Esophagus squamous epithelium (tissue), 4 donors: ENCODE measurements at regions not wholly inside any gene's neighbourhood (a gene's known extent, or its start where the extent isn't known, plus 50 kb on each side); places are given as distances from the start of the nearest gene placed in this dataset.

Experiments
- POLR2A ChIP-seq, 4 donors: fragments of 450-650 bp; IDR thresholded peaks; one replicate each; pipeline ENCODE4 v1.6.1; 2017; ENCODE audit warnings: antibody characterized with exemption in 4 of 4, mild to moderate bottlenecking in 4 of 4, moderate library complexity in 3 of 4
- TF ChIP-seq, protein P1 (sequence below), 6 experiments: fragments of 450-650 bp in 4 of 6; fragments of 200-600 bp in 2 of 6; sonication (generic) in 2 of 6; IDR thresholded peaks; one replicate each; pipeline ENCODE4 v1.5.1; 2016 to 2019; ENCODE audit warnings: antibody characterized with exemption in 6 of 6, mild to moderate bottlenecking in 4 of 6, moderate library complexity in 4 of 6

DNA sequence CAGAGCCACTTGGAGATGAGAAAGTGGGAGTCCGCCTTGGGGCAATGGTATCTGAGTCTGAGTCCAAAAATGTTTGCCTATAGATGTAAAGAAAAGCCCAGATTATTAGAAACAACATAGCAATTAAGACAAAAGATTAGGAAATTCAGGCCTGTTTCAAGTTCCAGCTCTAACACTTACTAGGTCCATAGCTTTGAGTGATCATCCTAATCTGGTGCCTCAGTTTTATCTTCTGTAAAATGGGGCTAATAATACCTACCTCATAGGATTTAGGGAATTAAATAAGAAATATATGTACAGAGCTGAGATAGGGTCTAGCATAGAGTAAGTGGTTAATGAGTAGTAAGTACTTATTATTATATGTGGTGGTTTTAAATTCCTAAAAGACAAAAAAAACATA is 58.6 kb upstream of the NLK start:
- TF ChIP-seq, protein P1, sequence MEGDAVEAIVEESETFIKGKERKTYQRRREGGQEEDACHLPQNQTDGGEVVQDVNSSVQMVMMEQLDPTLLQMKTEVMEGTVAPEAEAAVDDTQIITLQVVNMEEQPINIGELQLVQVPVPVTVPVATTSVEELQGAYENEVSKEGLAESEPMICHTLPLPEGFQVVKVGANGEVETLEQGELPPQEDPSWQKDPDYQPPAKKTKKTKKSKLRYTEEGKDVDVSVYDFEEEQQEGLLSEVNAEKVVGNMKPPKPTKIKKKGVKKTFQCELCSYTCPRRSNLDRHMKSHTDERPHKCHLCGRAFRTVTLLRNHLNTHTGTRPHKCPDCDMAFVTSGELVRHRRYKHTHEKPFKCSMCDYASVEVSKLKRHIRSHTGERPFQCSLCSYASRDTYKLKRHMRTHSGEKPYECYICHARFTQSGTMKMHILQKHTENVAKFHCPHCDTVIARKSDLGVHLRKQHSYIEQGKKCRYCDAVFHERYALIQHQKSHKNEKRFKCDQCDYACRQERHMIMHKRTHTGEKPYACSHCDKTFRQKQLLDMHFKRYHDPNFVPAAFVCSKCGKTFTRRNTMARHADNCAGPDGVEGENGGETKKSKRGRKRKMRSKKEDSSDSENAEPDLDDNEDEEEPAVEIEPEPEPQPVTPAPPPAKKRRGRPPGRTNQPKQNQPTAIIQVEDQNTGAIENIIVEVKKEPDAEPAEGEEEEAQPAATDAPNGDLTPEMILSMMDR (IDR thresholded peaks at IDR 0.05) = no peak
- no peak for TF ChIP-seq POLR2A (IDR thresholded peaks at IDR 0.05)
